ENCODE measurements at regions not wholly inside any gene's neighbourhood (a gene's known extent, or its start where the extent isn't known, plus 50 kb on each side); places are given as distances from the start of the nearest gene placed in this dataset.

- in situ Hi-C loops (cut with HindIII; ENCODE audit: low pct_ligation_motif_present, low pct_unique_long_range_greater_than_20kb, low sequenced_read_pairs), result no loop called here
- DNase-seq, result no peak
Measured at GRCh38 chr21:26412885-26413284, 160.2 kb downstream of the CYYR1 start.

GRCh38 chr21:26409735-26410134, 163.4 kb downstream of the CYYR1 start:
- no peak for DNase-seq
- in situ Hi-C loops (cut with HindIII; ENCODE audit: low pct_ligation_motif_present, low pct_unique_long_range_greater_than_20kb, low sequenced_read_pairs), result no loop called here

DNA sequence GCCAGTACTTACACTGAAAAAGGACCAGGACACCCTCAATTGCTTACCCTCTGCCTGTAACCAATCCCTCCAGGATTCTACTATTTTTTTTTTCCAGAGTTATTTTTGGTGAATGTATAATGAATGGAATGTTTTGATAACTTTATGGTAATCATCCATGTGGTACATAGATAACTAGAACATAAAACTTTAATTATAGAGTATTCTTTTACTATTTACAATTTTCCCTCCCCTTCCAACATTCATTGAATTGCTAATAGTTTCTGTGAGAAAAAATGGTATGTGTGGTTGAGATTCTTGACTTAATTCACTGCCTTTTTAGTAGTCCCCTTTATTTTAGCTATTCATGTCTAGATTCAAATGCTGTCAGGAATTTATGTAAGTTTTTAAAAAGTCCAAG, 164.6 kb downstream of the CYYR1 start:
- in situ Hi-C loops (cut with HindIII; ENCODE audit: low pct_ligation_motif_present, low pct_unique_long_range_greater_than_20kb, low sequenced_read_pairs), result no loop called here
- no peak for DNase-seq

GRCh38 chr21:26406526-26406925, 166.6 kb downstream of the CYYR1 start:
- no peak for DNase-seq
- in situ Hi-C loops (cut with HindIII; ENCODE audit: low pct_ligation_motif_present, low pct_unique_long_range_greater_than_20kb, low sequenced_read_pairs), result no loop called here

DNA sequence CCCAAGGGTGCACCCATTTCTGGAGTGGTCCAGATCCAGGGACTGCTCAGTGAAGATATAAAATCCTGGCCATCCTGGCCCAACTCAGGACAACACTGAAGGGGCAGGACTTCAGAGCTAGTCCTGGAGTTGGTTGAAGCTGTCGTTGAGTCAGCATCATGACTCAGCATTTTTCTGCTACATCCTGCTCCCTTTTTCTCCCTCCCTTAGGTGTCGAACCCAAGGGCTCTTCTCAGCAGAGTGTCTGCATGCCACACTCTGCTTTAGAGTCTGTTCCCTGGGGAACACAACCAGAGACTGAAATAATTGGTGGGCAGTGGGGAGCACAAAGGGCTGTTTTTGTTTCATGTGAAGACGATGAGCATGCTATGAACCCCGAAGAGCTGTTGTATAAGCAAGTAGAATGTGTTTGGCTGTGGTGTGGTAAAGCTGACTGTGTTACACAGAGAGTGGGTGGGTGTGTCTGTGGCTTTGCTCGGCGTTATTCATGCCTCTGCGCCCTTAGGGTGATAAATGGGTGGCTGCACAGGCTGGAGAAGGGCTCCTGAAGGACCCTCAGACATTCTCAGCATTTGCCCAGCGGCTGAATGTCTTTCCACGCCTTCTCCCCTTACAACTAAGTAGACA, 167.2 kb downstream of the CYYR1 start:
- peak; percentile 74 for DNase-seq
- in situ Hi-C loops (cut with HindIII; ENCODE audit: low pct_ligation_motif_present, low pct_unique_long_range_greater_than_20kb, low sequenced_read_pairs), result no loop called here

GRCh38 chr21:26405071-26405470, 168.0 kb downstream of the CYYR1 start:
- peak; percentile 15 for DNase-seq
- in situ Hi-C loops (cut with HindIII; ENCODE audit: low pct_ligation_motif_present, low pct_unique_long_range_greater_than_20kb, low sequenced_read_pairs), result no loop called here

- no peak for DNase-seq
- in situ Hi-C loops (cut with HindIII; ENCODE audit: low pct_ligation_motif_present, low pct_unique_long_range_greater_than_20kb, low sequenced_read_pairs), result no loop called here
Measured at GRCh38 chr21:26404288-26404687, 168.8 kb downstream of the CYYR1 start.

DNA sequence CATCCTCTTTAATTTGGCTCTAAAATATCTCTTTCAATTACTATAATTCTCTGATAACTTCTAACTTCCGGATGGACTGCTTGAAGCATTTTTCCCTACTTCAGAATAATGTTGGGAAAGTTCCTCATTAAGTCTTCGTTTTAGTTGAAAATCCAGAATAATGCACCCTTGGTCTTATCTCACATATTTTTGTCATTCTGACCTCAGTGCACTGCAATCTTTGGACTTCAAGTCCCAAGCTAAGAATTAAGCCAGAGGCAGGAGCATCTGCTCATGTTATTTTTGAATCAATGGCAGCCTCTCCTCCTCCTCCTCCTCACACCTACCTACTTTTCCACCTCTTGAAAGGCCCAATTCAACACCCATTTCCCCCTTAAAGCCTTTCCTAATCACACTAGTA, 169.8 kb downstream of the CYYR1 start:
- in situ Hi-C loops (cut with HindIII; ENCODE audit: low pct_ligation_motif_present, low pct_unique_long_range_greater_than_20kb, low sequenced_read_pairs), result no loop called here
- DNase-seq, result no peak

DNA sequence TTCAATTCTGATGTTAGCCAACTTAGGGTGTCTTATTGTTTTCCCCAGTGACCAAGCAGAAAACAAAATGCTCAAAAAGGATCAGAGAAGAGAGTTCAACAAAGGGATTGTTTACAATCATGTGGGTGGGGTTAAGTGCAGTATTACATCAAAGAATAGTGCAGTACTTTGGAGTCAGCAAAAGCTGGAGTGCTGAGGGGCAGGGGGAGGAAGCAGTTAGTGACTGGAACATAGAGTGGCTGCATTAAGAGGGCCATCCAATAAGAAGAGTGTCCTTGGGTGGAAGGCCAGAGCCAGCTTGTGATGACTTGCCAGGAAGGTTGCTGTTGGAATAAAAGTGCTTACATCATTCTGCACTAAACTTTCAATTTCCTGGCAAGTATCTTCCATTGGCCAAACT, 175.5 kb downstream of the CYYR1 start:
- DNase-seq, result no peak
- in situ Hi-C loops (cut with HindIII; ENCODE audit: low pct_ligation_motif_present, low pct_unique_long_range_greater_than_20kb, low sequenced_read_pairs), result no loop called here

DNA sequence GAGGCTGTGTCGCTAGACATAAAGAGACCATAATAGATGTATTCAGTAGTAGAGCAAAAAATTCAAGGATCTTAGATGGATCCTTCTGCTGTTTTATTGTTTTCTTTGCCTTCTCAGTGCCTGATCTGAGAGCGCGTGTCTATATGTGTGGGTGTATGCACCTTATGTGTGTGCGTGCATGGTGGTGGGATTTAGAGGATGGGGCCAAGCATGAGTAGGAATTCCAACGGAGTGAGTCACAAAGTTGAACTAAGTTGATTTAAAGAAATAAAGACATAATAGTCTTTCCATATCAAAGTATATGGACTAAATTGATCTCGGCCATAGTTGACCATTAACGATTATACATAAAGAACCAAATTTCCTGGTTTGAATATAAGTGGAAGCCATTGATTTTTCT, 178.7 kb downstream of the CYYR1 start:
- in situ Hi-C loops (cut with HindIII; ENCODE audit: low pct_ligation_motif_present, low pct_unique_long_range_greater_than_20kb, low sequenced_read_pairs), result no loop called here
- DNase-seq, result no peak

- DNase-seq, result no peak
Measured at GRCh38 chr21:26391166-26391565, 181.9 kb downstream of the CYYR1 start.

GRCh38 chr21:26389971-26390641, 183.0 kb downstream of the CYYR1 start:
- in situ Hi-C loops (cut with HindIII; ENCODE audit: low pct_ligation_motif_present, low pct_unique_long_range_greater_than_20kb, low sequenced_read_pairs), result no loop called here
- DNase-seq, result no peak

More at GRCh38 chr21:26391166-26391565, 181.9 kb downstream of the CYYR1 start:
- in situ Hi-C loops (cut with HindIII; ENCODE audit: low pct_ligation_motif_present, low pct_unique_long_range_greater_than_20kb, low sequenced_read_pairs), result no loop called here

- DNase-seq, result no peak
- in situ Hi-C loops (cut with HindIII; ENCODE audit: low pct_ligation_motif_present, low pct_unique_long_range_greater_than_20kb, low sequenced_read_pairs), result no loop called here
Measured at GRCh38 chr21:26388731-26389231, 184.3 kb downstream of the CYYR1 start.

GRCh38 chr21:26385721-26386120, 187.4 kb downstream of the CYYR1 start:
- no peak for DNase-seq
- in situ Hi-C loops (cut with HindIII; ENCODE audit: low pct_ligation_motif_present, low pct_unique_long_range_greater_than_20kb, low sequenced_read_pairs), result no loop called here

GRCh38 chr21:26379561-26379960, 193.5 kb downstream of the CYYR1 start:
- in situ Hi-C loops (cut with HindIII; ENCODE audit: low pct_ligation_motif_present, low pct_unique_long_range_greater_than_20kb, low sequenced_read_pairs), result no loop called here
- DNase-seq, result no peak

GRCh38 chr21:26377111-26377694, 195.9 kb downstream of the CYYR1 start:
- no peak for DNase-seq
- in situ Hi-C loops (cut with HindIII; ENCODE audit: low pct_ligation_motif_present, low pct_unique_long_range_greater_than_20kb, low sequenced_read_pairs), result no loop called here

DNA sequence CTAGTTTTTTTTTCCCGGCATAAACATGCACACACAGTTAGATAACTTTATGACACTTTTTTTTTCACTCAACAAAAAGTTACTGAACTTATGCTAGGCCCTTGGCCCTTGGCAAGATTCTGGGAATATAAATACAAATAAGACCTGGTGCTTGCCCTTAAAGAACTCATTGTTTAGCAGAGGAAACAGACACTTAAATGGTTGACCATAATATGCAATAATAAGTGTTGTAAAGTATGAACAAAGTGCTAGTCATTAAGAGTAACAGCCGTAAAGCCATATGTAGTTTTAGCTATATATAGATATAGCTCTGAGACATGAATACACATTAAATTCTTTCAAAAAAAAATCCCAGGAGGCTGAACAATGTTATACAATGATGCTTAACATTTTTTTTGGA, 198.3 kb downstream of the CYYR1 start:
- in situ Hi-C loops (cut with HindIII; ENCODE audit: low pct_ligation_motif_present, low pct_unique_long_range_greater_than_20kb, low sequenced_read_pairs), result no loop called here
- DNase-seq, result no peak

DNA sequence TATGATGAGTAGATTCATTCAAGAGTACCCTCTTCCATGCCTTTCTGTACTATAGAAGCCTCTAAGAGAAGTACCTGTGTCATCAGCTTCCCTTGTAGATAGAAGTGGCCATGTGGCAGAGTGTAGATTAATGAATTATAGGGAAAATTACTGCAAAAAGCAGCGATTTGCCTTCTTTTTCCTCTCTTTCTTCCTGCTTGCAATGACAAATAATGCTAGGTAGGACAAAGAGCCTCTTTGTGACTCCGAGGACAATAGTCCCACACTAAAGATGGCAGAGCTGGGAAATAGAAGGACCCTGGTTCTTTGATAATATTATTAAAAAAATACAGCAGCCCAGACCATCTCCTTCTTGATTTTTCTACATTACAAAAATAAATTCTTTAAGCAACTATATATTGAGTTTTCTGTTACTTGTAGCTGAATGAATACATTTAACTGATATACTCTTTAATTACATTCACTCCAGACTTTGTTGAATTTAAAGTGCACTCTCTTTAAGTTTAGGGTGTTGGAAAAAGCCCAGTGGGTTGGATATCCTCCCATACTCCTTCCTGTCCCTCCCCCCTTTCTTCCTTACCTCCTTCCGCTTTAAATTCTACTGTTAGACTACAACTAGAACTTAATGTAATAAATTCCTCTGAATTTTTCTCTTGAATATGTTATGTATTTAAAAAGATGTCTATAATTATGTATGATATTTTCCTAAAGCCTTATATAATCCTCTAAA, 198.2 kb upstream of the APP start:
- no peak for DNase-seq
- in situ Hi-C loops (cut with HindIII; ENCODE audit: low pct_ligation_motif_present, low pct_unique_long_range_greater_than_20kb, low sequenced_read_pairs), result no loop called here

GRCh38 chr21:26366781-26367180, 196.2 kb upstream of the APP start:
- no peak for DNase-seq
- in situ Hi-C loops (cut with HindIII; ENCODE audit: low pct_ligation_motif_present, low pct_unique_long_range_greater_than_20kb, low sequenced_read_pairs), result no loop called here

Data from ACHN (cell line).